ENCODE measurements at regions not wholly inside any gene's neighbourhood (a gene's known extent, or its start where the extent isn't known, plus 50 kb on each side); places are given as distances from the start of the nearest gene placed in this dataset.

- TF ChIP-seq ETS1 (IDR thresholded peaks at IDR 0.05) (no peak), ZNF331 (CRISPR knock-in tag; IDR thresholded peaks at IDR 0.05; ENCODE audit: low read depth) (no peak), EZH2phosphoT487 (IDR thresholded peaks at IDR 0.05; ENCODE audit: unreplicated experiment) (no peak), ZNF462 (CRISPR knock-in tag; IDR thresholded peaks at IDR 0.05) (no peak), STAT1 (IDR thresholded peaks at IDR 0.05; ENCODE audit: unreplicated experiment) (no peak), JUNB (IDR thresholded peaks at IDR 0.05; ENCODE audit: unreplicated experiment) (no peak)
Observed at GRCh38 chr7:155401231-155401630, 56.7 kb upstream of the EN2 start (continued).

GRCh38 chr7:155401884-155402283 lies 56.0 kb upstream of the EN2 start:
- H3K27ac Mint-ChIP-seq: no peak overlapping the region
- H3K27me3 Mint-ChIP-seq (ENCODE audit: insufficient read depth, low read depth, poor library complexity): peaks cover 13% of the 10 kb centered on the region
- no peaks in the 10 kb centered on the region; the same call in 1 of the 2 replicates for H3F3A ChIP-seq (replicated peaks; ENCODE audit: low read depth)
- ATAC-seq (no peak), DNase-seq (ENCODE audit: low spot score) (no peak)
- H3K27ac ChIP-seq (ENCODE audit: low read depth): no peak overlapping the region
- no peak overlapping the region for H3K4me3 ChIP-seq
- no peak overlapping the region for H3K4me2 ChIP-seq
- H3K79me2 ChIP-seq (replicated peaks; ENCODE audit: insufficient read depth): no peaks in the 10 kb centered on the region
- no peaks in the 10 kb centered on the region; the same call in 2 of the 3 replicates for H3K4me1 Mint-ChIP-seq
- peaks cover 9% of the 10 kb centered on the region; the same call in 1 of the 3 replicates for H3K36me3 Mint-ChIP-seq (ENCODE audit: low read depth)
- no peak for TF ChIP-seq REST (IDR thresholded peaks at IDR 0.05; ENCODE audit: unreplicated experiment)
- no peak for TF ChIP-seq STAT1 (IDR thresholded peaks at IDR 0.05; ENCODE audit: unreplicated experiment)
- H3K36me3 ChIP-seq (ENCODE audit: insufficient read depth): no peaks in the 10 kb centered on the region
- no peak overlapping the region for H3K4me3 Mint-ChIP-seq
- H3K9me3 Mint-ChIP-seq: peaks cover 16% of the 10 kb centered on the region
- no peaks in the 10 kb centered on the region for H3K27me3 ChIP-seq (ENCODE audit: insufficient read depth)
- H2AFZ ChIP-seq: no peak overlapping the region
- H4K20me1 ChIP-seq (replicated peaks; ENCODE audit: insufficient read depth): no peaks in the 10 kb centered on the region
- no peaks in the 10 kb centered on the region for H3K4me1 ChIP-seq (ENCODE audit: insufficient read depth)
- H3K9me2 ChIP-seq (ENCODE audit: insufficient read depth): no peaks in the 10 kb centered on the region

Data from GM23338 (cell line).